ENCODE measurements at regions not wholly inside any gene's neighbourhood (a gene's known extent, or its start where the extent isn't known, plus 50 kb on each side); places are given as distances from the start of the nearest gene placed in this dataset.

GRCh38 chr6:106732376-106732940, 103.1 kb downstream of the QRSL1 start:
- Histone ChIP-seq H3K27ac (ENCODE audit: low read length) (no peak overlapping the region), H3K4me1 (ENCODE audit: low read length) (peaks cover 5% of the 10 kb centered on the region), H3K9me3 (ENCODE audit: insufficient read depth, low read length) (no peaks in the 10 kb centered on the region), H3K4me3 (ENCODE audit: low read length) (no peak overlapping the region), H3K27me3 (ENCODE audit: low read depth, low read length) (no peaks in the 10 kb centered on the region), H3K9ac (ENCODE audit: low read length) (no peak overlapping the region), H3K4me2 (ENCODE audit: low read length) (no peak overlapping the region), H2AFZ (ENCODE audit: low read depth, low read length) (no peak overlapping the region), H3K36me3 (replicated peaks; ENCODE audit: low read depth, low read length) (no peaks in the 10 kb centered on the region), H3K79me2 (ENCODE audit: low read length) (no peaks in the 10 kb centered on the region), H4K20me1 (ENCODE audit: insufficient read depth, low read length) (no peaks in the 10 kb centered on the region)
- TF ChIP-seq CTCF (IDR thresholded peaks at IDR 0.05; ENCODE audit: low read depth, low read length) (no peak), EZH2phosphoT487 (IDR thresholded peaks at IDR 0.05; ENCODE audit: low read depth) (no peak)

- Histone ChIP-seq H3K27ac (ENCODE audit: low read length) (no peak overlapping the region), H3K4me2 (ENCODE audit: low read length) (no peak overlapping the region), H3K4me3 (ENCODE audit: low read length) (no peak overlapping the region), H3K36me3 (replicated peaks; ENCODE audit: low read depth, low read length) (no peaks in the 10 kb centered on the region), H2AFZ (ENCODE audit: low read depth, low read length) (no peak overlapping the region), H4K20me1 (ENCODE audit: insufficient read depth, low read length) (no peaks in the 10 kb centered on the region), H3K79me2 (ENCODE audit: low read length) (no peaks in the 10 kb centered on the region), H3K9ac (ENCODE audit: low read length) (no peak overlapping the region), H3K9me3 (ENCODE audit: insufficient read depth, low read length) (no peaks in the 10 kb centered on the region), H3K27me3 (ENCODE audit: low read depth, low read length) (no peaks in the 10 kb centered on the region), H3K4me1 (ENCODE audit: low read length) (peaks cover 5% of the 10 kb centered on the region)
- TF ChIP-seq CTCF (IDR thresholded peaks at IDR 0.05; ENCODE audit: low read depth, low read length) (no peak), EZH2phosphoT487 (IDR thresholded peaks at IDR 0.05; ENCODE audit: low read depth) (no peak)
Observed at GRCh38 chr6:106731843-106732160, 102.4 kb downstream of the QRSL1 start.

- TF ChIP-seq CTCF (IDR thresholded peaks at IDR 0.05; ENCODE audit: low read depth, low read length) (no peak), EZH2phosphoT487 (IDR thresholded peaks at IDR 0.05; ENCODE audit: low read depth) (no peak)
- Histone ChIP-seq H3K4me3 (ENCODE audit: low read length) (no peak overlapping the region), H2AFZ (ENCODE audit: low read depth, low read length) (no peak overlapping the region), H3K79me2 (ENCODE audit: low read length) (no peaks in the 10 kb centered on the region), H3K4me1 (ENCODE audit: low read length) (peaks cover 5% of the 10 kb centered on the region), H3K27me3 (ENCODE audit: low read depth, low read length) (no peaks in the 10 kb centered on the region), H3K4me2 (ENCODE audit: low read length) (no peak overlapping the region), H3K27ac (ENCODE audit: low read length) (no peak overlapping the region), H3K36me3 (replicated peaks; ENCODE audit: low read depth, low read length) (no peaks in the 10 kb centered on the region), H3K9me3 (ENCODE audit: insufficient read depth, low read length) (no peaks in the 10 kb centered on the region), H3K9ac (ENCODE audit: low read length) (no peak overlapping the region), H4K20me1 (ENCODE audit: insufficient read depth, low read length) (no peaks in the 10 kb centered on the region)
Observed at GRCh38 chr6:106731144-106731842, 101.9 kb downstream of the QRSL1 start.

- Histone ChIP-seq H3K4me3 (ENCODE audit: low read length) (no peak overlapping the region), H3K4me1 (ENCODE audit: low read length) (peaks cover 5% of the 10 kb centered on the region), H3K27ac (ENCODE audit: low read length) (no peak overlapping the region), H3K9ac (ENCODE audit: low read length) (no peak overlapping the region), H3K9me3 (ENCODE audit: insufficient read depth, low read length) (no peaks in the 10 kb centered on the region), H3K79me2 (ENCODE audit: low read length) (no peaks in the 10 kb centered on the region), H2AFZ (ENCODE audit: low read depth, low read length) (no peak overlapping the region), H3K4me2 (ENCODE audit: low read length) (no peak overlapping the region), H3K36me3 (replicated peaks; ENCODE audit: low read depth, low read length) (no peaks in the 10 kb centered on the region), H4K20me1 (ENCODE audit: insufficient read depth, low read length) (no peaks in the 10 kb centered on the region), H3K27me3 (ENCODE audit: low read depth, low read length) (no peaks in the 10 kb centered on the region)
- TF ChIP-seq EZH2phosphoT487 (IDR thresholded peaks at IDR 0.05; ENCODE audit: low read depth) (no peak), CTCF (IDR thresholded peaks at IDR 0.05; ENCODE audit: low read depth, low read length) (no peak)
Observed at GRCh38 chr6:106730718-106731117, 101.3 kb downstream of the QRSL1 start.
